ENCODE measurements at regions not wholly inside any gene's neighbourhood (a gene's known extent, or its start where the extent isn't known, plus 50 kb on each side); places are given as distances from the start of the nearest gene placed in this dataset.

- H3K9ac ChIP-seq = no peak overlapping the region
Measured at GRCh38 chrX:66912417-66912816, 273.5 kb upstream of the EDA2R start.

DNA sequence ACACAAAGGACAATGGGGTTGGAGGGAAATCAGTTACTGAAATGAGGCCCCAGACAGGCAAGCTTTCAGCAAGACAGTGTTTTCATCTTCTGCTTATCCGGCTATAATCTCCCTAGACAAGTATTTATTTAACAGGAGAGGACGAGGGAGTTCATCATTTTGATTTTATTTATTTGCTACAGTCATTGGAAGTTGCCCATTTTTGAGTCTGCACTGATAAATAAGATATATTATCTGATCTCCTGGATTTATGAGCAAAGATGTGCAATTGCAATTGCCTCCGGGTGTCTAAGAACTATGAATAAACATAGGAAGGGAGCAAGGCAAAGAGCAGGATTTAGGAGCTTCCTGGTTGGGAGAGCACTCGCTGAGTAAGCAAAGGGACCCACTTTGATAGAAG, 263.2 kb upstream of the EDA2R start:
- H2AFZ ChIP-seq = no peak overlapping the region
- TF ChIP-seq CTCF (IDR thresholded peaks at IDR 0.05) = no peak
- H3K27me3 ChIP-seq (ENCODE audit: control insufficient read depth, insufficient read depth, low read length) = no peaks in the 10 kb centered on the region
- H3K4me1 ChIP-seq = no peaks in the 10 kb centered on the region
- H3K4me2 ChIP-seq (ENCODE audit: low read length) = no peak overlapping the region
- H3K9ac ChIP-seq = no peak overlapping the region
- no peaks in the 10 kb centered on the region for H3K79me2 ChIP-seq
- no peaks in the 10 kb centered on the region for H3K9me3 ChIP-seq (ENCODE audit: control insufficient read depth, low read length)
- H3K27ac ChIP-seq = no peak overlapping the region
- no peak overlapping the region for H3K4me3 ChIP-seq (ENCODE audit: low read depth, low read length)
- H3K36me3 ChIP-seq (ENCODE audit: control insufficient read depth, insufficient read depth, low read length) = no peaks in the 10 kb centered on the region

More at GRCh38 chrX:66912417-66912816, 273.5 kb upstream of the EDA2R start:
- H3K9me3 ChIP-seq (ENCODE audit: control insufficient read depth, low read length) = no peaks in the 10 kb centered on the region
- H3K36me3 ChIP-seq (ENCODE audit: control insufficient read depth, insufficient read depth, low read length) = no peaks in the 10 kb centered on the region
- no peaks in the 10 kb centered on the region for H3K79me2 ChIP-seq
- H2AFZ ChIP-seq = no peak overlapping the region
- H3K4me3 ChIP-seq (ENCODE audit: low read depth, low read length) = no peak overlapping the region
- H3K27ac ChIP-seq = no peak overlapping the region
- no peak overlapping the region for H3K4me2 ChIP-seq (ENCODE audit: low read length)
- H3K4me1 ChIP-seq = no peaks in the 10 kb centered on the region
- H3K27me3 ChIP-seq (ENCODE audit: control insufficient read depth, insufficient read depth, low read length) = no peaks in the 10 kb centered on the region
- no peak for TF ChIP-seq CTCF (IDR thresholded peaks at IDR 0.05)

DNA sequence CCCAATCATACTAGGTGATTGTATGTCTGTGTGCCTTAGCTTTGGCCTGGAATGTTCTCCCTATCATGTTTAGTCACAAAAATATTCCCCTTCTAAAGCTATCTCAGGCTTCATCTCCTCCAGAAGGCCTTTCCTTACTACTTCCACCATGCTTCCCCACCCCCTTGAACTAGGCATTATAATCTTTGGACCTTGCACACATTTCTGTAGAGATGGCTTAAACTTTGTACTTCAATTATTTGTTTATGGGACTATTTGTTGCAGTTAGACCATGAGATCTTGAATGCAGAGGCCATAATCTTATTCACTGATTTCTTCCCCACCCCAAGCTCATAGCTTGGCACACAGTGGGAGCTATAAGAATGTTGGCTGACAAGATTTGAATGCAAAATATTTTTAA, 262.0 kb upstream of the EDA2R start:
- H3K27ac ChIP-seq = no peak overlapping the region
- H3K27me3 ChIP-seq (ENCODE audit: control insufficient read depth, insufficient read depth, low read length) = no peaks in the 10 kb centered on the region
- no peaks in the 10 kb centered on the region for H3K9me3 ChIP-seq (ENCODE audit: control insufficient read depth, low read length)
- H3K79me2 ChIP-seq = no peaks in the 10 kb centered on the region
- H2AFZ ChIP-seq = no peak overlapping the region
- no peaks in the 10 kb centered on the region for H3K4me1 ChIP-seq
- H3K4me3 ChIP-seq (ENCODE audit: low read depth, low read length) = no peak overlapping the region
- H3K9ac ChIP-seq = no peak overlapping the region
- no peak for TF ChIP-seq CTCF (IDR thresholded peaks at IDR 0.05)
- no peak overlapping the region for H3K4me2 ChIP-seq (ENCODE audit: low read length)
- H3K36me3 ChIP-seq (ENCODE audit: control insufficient read depth, insufficient read depth, low read length) = no peaks in the 10 kb centered on the region

DNA sequence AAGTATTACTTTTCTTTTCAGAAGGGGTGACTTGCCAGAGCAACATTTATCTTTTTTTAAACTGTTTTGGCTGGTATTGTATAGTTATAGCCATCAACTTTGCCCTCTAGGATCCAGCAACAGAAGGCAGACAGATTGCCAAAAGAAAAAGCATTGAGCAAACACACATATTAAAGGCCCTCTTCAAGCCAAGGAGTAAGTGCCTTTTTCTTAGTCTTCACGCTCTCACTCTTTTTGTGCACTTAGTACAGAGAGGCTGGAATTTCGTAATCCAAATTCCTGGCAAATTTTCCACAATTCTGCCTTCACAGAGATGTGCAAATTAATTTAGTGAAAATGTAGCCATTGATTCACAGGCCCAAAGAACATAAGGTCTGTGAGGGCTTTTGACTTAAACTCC, 253.1 kb upstream of the EDA2R start:
- Histone ChIP-seq H2AFZ (no peak overlapping the region), H3K27me3 (ENCODE audit: control insufficient read depth, insufficient read depth, low read length) (no peaks in the 10 kb centered on the region), H3K4me2 (ENCODE audit: low read length) (no peak overlapping the region), H3K9ac (no peak overlapping the region), H3K4me1 (no peaks in the 10 kb centered on the region), H3K27ac (no peak overlapping the region), H3K4me3 (ENCODE audit: low read depth, low read length) (no peak overlapping the region), H3K79me2 (no peaks in the 10 kb centered on the region), H3K9me3 (ENCODE audit: control insufficient read depth, low read length) (no peaks in the 10 kb centered on the region), H3K36me3 (ENCODE audit: control insufficient read depth, insufficient read depth, low read length) (no peaks in the 10 kb centered on the region)
- TF ChIP-seq CTCF (IDR thresholded peaks at IDR 0.05) = no peak

GRCh38 chrX:66889418-66889817, 250.5 kb upstream of the EDA2R start:
- no peak for TF ChIP-seq CTCF (IDR thresholded peaks at IDR 0.05)
- H3K9me3 ChIP-seq (ENCODE audit: control insufficient read depth, low read length) = no peaks in the 10 kb centered on the region
- no peak overlapping the region for H3K4me3 ChIP-seq (ENCODE audit: low read depth, low read length)
- no peaks in the 10 kb centered on the region for H3K27me3 ChIP-seq (ENCODE audit: control insufficient read depth, insufficient read depth, low read length)
- no peak overlapping the region for H3K9ac ChIP-seq
- H3K4me1 ChIP-seq = no peaks in the 10 kb centered on the region
- H3K36me3 ChIP-seq (ENCODE audit: control insufficient read depth, insufficient read depth, low read length) = no peaks in the 10 kb centered on the region
- no peak overlapping the region for H3K4me2 ChIP-seq (ENCODE audit: low read length)
- H2AFZ ChIP-seq = no peak overlapping the region
- H3K27ac ChIP-seq = no peak overlapping the region
- no peaks in the 10 kb centered on the region for H3K79me2 ChIP-seq
